ENCODE measurements at regions not wholly inside any gene's neighbourhood (a gene's known extent, or its start where the extent isn't known, plus 50 kb on each side); places are given as distances from the start of the nearest gene placed in this dataset.
"Not testable (repeated sequence)": the region's sequence is repeated elsewhere in the genome, so short reads cannot be mapped to it uniquely, and the experiment has no call there.

DNA sequence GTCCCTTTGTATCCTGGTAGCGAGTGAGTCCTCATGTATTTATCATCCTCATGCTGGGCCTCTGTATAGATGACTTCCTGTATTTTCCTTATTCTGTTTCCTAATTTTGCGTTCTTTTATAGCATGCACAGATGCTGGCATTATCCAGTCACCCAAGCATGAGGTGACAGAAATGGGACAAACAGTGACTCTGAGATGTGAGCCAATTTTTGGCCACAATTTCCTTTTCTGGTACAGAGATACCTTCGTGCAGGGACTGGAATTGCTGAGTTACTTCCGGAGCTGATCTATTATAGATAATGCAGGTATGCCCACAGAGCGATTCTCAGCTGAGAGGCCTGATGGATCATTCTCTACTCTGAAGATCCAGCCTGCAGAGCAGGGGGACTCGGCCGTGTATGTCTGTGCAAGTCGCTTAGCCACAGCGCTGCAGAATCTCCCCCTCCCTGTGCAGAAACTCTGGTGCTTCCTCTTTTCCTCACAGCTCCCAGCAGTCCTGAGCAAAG, 183.1 kb upstream of the PRSS58 start:
- DNase-seq (ENCODE audit: low read depth): no peak

DNA sequence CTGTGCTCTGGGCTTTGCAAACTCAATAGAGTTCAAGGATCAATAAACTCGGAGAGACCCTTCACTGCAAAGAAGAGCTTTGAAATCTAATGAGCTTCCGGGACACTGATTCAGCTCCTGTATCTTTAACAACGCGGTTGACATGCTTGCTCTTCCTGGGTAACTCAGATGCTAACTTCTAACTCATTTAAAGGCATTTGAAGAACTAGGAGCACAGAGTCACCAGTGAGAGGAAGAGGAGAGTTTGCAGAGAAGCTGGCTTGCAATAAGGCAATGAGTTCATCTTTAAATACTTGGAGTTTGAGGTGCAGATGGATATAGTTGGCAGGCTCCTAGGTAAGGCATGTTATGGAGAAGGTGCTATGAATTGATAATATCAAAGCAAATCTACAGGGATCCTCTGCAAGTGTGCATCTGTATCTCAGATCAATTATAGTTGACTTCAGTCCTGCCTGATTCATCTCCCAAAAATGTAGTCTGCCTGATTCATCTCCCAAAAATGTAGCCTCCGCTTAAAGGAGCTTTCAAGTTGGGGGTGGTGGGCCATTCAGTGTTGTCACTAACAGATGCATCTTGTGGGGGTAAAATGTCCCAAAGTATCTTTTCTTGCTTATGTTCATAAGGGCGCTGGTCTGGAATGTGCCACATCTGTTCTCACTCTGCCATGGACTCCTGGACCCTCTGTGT, 182.5 kb upstream of the PRSS58 start:
- DNase-seq (ENCODE audit: low read depth): no peak

DNA sequence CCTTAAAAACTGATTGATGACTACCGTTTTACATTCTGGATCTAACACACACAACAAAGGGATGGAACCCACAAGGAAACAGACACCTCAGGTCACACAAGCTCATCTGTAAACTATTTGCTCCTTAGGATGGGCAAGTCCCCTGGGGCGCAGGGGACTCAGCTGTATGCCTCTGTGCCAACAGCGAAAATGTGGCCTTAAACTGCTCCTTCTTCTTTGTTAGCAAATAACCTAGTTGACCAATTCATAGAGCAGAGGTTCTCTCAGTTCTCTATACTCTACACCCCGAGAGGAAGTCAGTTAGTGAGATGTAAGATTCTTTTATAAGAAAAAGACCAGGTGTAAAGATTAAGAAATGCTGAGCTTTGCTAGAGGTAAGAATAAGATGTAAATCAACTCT, 181.9 kb upstream of the PRSS58 start:
- DNase-seq (ENCODE audit: low read depth): no peak

DNA sequence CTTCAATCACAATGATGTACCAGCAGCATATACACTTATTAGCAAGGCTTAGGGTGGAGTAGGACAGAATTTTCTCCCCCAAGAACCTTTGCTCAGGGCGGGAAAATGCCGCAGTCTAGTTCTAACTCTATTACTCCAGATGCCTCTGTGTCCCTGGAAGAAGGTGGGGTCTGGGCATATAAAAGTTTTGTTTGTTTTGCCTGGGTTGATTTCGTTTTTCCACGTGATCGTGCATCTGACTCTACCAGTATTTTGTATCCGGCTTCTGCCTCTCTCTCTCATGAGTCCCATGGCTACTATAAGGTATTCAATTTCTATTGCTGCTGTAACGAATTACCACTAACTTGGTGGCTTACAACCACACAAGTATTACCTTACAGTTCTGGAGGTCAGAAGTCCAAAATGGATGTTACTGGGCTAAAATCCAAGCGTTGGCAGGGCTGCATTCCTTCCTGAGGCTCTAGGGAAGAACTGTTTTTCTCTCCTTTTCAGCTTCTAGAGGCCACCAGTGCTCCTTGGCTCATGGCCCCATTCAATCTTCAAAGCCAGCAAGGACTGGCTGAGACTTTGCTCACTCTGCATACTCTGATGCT, 181.2 kb upstream of the PRSS58 start:
- DNase-seq (ENCODE audit: low read depth): no peak

DNA sequence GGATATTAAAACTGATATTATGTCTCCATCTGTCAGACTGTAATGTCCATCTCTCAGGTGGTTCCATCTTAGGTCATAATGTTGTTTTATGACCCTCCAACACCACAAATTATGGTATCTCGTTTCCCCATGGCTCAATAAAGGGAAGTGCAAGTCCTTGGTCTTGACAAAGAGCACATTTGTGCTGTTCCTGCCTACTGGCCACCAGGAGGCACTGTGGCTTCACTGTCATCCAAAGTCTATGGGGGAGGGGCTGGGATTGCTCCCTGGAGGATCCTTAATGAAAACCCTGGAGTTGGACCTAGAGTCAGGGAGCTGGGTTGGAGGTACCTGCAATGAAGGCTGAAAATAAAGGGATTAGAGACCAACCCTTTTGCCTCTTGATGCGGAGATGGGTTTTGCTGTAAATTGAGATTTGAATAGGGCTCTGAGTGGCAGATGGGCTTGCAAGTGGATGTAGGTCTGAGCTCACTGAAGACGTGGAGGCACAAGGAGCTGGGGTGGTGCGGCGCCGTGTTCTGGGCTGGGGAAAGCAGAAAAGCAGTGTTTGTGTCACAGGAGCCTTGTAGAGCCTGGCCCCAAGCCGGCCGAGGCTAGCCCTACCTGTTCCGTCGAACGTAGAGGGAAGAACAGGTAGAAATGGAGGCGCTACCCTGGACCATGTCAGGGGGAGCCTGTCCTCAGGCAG, 180.5 kb upstream of the PRSS58 start:
- DNase-seq (ENCODE audit: low read depth): no peak

DNA sequence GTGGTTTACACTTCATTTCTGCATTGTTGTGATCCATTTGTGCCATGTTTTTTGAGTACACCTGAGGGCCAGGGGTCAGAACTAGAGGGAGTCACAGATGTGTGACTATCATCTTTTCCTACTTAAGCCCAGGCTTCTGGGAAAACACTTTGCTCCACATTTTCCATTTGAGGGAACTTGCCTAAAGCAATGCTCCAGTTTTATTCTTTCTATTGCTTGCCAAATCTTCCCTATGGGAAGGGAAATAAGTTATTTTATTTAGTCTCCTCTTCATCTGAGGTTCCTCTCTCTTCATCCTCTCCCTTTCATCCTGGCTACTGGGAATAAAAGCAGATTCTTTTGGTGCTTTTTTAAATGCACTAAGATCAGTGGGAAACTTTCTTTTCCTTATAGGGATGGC, 179.9 kb upstream of the PRSS58 start:
- DNase-seq (ENCODE audit: low read depth): no peak

DNA sequence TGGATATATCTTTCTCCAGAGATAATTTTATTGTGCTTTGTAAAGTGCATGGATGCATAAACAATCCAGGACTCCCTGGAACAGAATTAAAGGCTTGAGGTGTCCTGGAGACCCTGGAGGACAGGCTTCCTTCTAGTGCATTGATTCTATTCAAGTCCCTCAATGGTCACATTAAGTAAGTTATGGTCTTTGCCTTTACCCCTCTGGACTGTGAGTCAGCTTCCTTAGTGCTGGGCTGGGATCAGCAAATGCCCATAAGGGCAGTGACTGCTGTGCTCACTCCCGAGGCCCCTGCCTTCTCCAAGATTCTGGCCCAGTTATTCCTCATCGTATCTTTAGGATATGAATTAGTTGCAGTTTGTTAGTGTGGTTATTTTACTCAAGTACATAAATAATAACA, 178.7 kb upstream of the PRSS58 start:
- DNase-seq (ENCODE audit: low read depth): no peak

DNA sequence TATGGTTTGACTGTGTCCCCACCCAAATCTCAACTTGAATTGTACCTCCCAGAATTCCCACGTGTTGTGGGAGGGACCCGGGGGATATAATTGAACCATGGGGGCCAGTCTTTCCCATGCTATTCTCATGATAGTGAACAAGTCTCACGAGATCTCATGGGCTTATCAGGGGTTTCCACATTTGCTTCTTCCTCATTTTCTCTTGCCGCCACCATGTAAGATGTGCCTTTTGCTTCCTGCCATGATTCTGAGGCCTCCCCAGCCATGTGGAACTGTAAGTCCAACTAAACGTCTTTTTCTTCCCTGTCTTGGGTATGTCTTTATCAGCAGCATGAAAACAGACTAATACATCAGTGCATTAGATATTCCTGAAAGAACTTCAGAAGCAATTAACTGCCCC, 177.7 kb upstream of the PRSS58 start:
- not testable (repeated sequence) for DNase-seq (ENCODE audit: low read depth)

DNA sequence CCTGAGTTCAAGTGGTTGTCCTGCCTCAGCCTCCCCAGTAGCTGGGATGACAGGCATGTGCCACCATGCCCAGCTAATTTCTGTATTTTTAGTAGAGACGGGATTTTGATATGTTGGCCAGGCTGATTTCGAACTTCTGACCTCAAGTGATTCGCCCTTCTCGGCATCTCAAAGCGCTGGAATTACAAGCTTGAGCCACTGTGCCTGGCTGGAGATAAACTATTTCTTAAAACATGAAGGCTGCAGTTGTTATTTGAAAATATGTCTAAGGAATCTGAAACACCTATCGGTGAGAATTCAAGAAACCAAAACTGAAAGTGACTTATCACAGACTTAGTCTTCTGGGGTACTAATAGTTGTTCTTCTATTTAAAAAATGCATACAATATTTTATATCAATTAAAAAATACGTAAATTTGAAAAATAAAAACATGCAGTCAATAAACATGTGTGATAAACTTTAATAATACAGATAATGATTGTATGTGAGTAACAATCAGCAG, 176.9 kb upstream of the PRSS58 start:
- DNase-seq (ENCODE audit: low read depth): no peak

DNA sequence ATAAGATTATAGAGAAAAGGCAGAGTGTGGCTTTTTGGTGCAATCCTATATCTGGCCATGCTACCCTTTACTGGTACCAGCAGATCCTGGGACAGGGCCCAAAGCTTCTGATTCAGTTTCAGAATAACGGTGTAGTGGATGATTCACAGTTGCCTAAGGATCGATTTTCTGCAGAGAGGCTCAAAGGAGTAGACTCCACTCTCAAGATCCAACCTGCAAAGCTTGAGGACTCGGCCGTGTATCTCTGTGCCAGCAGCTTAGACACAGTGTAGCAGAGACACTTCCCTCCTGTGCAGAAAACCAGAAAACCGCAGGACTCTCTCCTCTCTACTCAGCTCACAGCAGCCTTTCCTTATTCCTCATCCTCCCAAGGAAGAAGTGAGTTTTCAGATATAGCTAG, 176.3 kb upstream of the PRSS58 start:
- DNase-seq (ENCODE audit: low read depth): not testable (repeated sequence)

DNA sequence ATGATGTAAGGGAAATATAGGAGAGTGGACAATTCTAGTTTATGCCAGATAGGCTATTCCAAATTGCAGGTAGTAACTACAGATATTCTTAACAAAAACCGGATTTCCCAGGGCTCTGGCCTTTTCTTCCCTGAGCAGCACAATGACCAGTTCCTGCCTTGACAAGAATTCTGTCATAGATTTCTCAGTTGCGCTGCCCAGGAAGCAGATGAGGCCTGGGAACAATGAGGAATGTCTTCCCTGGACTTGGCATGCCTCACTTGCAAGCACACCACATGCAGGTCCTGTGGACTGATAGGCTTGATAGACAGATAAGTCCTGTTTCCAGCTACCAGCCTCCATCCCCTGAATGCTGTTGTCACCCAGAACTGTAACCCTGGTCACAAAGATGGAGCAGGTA, 174.5 kb upstream of the PRSS58 start:
- no peak for DNase-seq (ENCODE audit: low read depth)

DNA sequence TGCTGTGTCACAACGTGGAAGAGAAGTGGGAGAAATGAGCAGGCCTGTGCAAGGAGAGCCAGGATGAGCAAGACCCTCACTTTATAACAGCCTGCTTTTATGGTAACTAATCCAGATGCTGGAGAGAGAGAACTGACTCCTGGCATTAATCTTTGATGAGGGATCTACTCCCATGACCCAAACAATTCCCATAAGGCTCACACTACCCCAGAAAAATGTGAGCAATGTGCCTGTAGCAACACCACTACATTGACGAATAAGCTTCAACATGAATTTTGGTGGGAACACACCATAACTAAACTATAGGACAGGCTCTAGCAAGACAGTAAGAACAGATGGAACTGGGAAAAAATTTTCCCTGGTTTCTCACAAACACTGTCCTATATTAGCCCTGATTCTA, 173.6 kb upstream of the PRSS58 start:
- no peak for DNase-seq (ENCODE audit: low read depth)

DNA sequence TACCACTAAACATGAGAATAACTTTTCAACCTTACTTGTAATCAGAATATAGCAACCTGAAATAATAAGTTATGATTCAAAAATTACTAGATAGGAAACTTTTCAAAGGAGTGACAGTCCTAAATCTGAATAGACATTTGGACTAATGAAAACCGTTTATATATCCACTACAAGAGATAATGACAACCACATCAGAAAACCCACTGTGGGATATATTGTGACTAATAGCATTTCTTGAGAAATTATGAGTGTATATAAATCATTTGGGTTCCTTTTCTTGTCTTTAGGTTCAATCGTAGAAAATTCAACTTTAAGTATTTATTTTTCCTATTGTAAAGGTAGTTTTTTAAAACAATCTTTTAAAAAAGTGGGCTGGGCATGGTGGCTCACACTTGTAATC, 170.2 kb upstream of the PRSS58 start:
- DNase-seq (ENCODE audit: low read depth): no peak

DNA sequence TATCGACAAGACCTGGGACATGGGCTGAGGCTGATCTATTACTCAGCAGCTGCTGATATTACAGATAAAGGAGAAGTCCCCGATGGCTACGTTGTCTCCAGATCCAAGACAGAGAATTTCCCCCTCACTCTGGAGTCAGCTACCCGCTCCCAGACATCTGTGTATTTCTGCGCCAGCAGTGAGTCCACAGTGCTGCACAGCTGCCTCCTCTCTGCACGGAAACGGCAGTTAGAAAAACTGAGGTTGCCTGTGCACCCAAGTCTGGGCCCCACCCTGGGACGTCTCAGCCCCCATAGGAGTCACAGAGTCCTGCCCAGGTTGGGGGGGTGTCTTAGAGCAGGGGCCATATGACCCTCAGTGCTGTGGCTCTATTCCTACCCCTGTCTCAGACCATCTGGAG, 167.4 kb upstream of the PRSS58 start:
- no peak for DNase-seq (ENCODE audit: low read depth)

DNA sequence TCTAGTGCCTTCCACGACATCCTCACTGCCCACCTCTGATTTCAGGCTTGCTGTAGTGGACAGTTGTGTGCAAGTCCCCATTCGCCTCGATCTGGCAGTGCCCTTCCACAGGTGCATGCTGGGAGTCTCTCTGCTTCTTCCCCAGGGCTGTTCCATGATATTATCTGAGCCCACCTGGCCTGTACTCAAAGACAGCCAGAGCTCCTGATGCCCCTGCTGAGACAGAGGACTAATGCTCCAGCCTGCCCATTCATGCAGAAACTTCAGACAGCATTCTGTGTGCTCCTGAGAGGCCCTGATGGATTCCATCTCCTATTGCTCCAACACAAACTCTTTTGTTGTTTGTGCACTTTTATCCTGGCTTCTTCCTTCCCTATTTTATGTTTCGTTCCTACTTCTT, 164.8 kb upstream of the PRSS58 start:
- DNase-seq (ENCODE audit: low read depth): no peak

DNA sequence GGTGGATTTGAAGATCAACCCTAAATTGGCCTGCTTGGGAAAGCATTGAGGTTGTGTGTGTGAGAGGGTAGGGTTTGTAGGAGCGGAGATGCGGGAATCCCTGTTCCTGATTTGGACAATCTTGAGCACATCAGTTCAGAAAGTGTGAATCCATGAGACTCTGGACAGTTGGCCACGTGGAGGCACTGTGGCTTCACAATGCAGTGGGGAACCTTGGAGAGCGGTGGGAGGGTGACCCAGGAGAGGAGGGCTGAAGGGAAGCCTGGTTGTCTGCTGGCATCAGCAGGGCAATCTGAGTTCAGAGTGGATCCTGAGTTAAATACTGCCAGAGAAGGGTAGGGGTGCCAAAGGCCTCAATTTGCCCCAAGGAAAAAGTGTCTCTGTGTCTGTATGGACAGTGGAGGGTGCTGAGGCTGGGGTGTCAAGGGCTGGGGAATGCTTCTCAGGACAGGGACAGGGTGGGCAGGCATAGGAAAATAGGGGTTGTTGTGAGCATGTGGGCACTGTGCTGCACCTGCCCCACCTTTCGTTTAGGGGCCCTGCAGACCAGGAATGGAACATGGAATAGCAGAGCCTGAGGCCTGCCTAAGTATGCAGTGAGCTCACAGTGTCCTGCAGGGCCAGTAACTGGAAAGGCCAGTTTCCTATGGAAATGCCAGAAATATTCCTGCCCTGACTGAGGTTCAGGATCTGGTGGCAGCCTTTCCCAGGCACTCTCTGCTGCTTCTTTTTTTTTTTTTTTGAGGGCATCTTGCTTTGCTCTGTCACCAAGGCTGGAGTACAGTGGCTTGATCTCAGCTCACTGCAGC, 162.9 kb upstream of the PRSS58 start:
- DNase-seq (ENCODE audit: low read depth): no peak

DNA sequence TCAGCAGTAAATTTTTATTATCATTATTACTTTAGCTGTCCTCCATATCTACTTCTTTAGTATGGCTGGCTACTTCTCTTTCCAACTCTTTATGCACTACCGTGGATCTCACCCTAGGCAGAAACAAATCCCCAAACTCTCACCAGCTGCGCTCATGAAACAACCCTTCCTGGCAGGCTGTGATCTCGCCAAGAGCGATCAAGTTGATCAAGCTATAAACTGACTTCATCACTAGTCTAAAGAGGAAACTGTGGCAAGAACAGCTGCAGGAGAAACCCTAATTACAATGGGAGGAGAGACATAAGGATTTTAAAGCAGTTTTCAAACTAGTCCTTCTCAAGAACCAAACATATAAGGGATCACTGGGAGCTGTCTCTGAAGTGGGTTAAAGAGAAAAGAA, 160.5 kb upstream of the PRSS58 start:
- DNase-seq (ENCODE audit: low read depth): no peak

DNA sequence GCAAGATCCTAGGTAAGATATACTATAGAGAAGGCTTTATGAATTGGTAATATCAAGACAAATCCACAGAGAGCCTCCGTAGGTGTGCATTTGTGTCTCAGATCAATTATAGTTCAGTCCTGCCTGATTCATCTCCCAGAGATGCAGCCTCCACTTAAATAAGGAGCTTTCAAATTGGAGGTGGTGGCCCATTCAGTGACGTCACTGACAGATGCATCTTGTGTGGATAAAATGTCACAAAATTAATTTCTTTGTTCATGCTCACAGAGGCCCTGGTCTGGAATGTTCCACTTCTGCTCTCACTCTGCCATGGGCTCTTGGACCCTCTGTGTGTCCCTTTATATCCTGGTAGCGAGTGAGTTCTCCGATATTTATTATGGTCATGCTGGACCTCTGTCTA, 157.1 kb upstream of the PRSS58 start:
- no peak for DNase-seq (ENCODE audit: low read depth)

DNA sequence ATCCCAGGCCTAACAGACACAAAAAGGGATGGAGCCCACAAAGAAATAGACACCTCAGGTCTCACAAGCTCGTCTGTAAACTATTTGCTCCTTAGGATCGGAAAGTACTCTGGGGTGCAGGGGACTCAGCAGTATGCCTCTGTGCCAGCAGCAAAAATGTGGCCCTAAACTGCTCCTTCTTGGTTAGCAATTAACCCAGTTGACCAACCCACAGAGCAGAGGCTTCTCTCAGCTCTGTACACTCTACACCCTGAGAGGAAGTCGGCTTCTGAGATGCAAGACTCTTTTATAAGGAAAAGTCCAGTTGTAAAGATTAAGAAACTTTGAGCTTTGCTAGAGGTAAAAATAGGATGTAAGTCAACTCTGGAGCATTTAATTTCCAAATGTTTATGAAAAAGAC, 156.3 kb upstream of the PRSS58 start:
- DNase-seq (ENCODE audit: low read depth): no peak

DNA sequence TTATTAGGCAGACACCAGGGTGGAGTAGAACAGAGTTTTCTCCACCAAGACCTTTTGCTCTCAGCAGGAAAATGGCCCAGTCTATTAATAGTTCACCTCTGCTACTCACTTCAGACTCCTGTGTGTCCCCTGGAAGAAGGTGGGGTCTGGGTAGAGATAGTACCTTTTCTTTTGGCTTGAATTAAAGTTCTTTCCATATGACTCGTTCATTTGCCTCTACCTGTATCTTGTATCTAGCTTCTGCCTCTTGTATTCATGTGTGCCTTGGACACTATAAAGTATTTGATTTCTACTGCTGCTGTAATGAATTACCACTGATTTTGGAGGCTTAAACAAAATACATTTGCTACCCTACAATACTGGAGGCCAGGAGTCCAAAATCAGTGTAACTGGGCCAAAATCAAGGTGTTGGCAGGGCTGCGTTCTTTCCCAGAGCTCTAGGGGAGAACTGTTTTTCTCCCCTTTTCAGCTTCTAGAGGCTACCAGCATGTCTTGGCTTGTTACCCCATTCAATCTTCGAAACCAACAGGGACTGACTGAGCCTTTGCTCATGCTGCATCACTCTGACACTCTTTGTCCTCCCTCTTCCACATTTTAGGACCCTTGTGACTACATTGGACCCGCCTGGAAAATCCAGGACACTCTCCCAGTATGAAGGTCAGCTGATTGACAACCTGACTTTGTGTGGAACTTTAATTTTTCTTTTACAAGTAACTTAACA, 155.6 kb upstream of the PRSS58 start:
- no peak for DNase-seq (ENCODE audit: low read depth)

DNA sequence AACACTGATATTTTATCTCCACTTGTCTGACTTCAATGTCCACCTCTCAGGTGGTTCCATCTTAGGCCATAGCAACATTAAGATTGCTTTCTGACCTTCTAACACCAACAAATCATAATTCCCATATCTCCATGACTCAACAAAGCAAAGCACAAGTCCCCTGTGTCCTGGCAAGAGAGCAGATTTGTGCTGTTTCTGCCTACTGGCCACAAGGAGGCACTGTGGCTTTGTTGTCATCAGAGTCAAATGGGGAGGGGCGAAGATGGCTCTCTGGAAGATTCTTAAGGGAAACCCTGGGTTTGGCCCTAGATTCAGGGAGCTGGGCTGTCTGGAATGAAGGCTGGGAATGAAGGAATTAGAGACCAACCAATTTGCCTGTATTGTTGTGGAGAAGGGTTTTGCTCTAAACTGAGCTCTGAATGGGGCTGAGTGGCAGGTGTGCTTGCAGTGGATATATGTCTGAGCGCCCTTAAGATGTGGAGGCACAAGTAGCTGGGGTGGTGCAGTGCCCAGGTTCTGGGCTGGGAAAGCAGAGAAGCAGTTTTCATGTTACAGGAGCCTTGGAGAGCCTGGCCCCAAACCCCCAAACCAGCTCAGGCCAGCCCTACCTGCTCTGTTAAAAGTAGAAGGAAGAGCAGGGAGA, 154.8 kb upstream of the PRSS58 start:
- DNase-seq (ENCODE audit: low read depth): peak; percentile 58

All from stromal cell of bone marrow (primary cell).